ENCODE measurements at regions not wholly inside any gene's neighbourhood (a gene's known extent, or its start where the extent isn't known, plus 50 kb on each side); places are given as distances from the start of the nearest gene placed in this dataset.
"Not testable (repeated sequence)": the region's sequence is repeated elsewhere in the genome, so short reads cannot be mapped to it uniquely, and the experiment has no call there.

- Histone ChIP-seq H3K27me3 (ENCODE audit: insufficient read depth, low read depth, severe bottlenecking) (no peaks in the 10 kb centered on the region), H3K4me3 (ENCODE audit: low read depth, low read length) (no peak overlapping the region), H3K9me3 (ENCODE audit: severe bottlenecking) (no peaks in the 10 kb centered on the region), H3K27ac (no peak overlapping the region), H3K36me3 (no peaks in the 10 kb centered on the region)
- no peak for TF ChIP-seq CTCF (IDR thresholded peaks at IDR 0.05; ENCODE audit: low read depth, low read length)
- DNase-seq = no peak
Measured at GRCh38 chr7:69105981-69106380, 492.3 kb upstream of the AUTS2 start.

GRCh38 chr7:69106449-69106848 is 491.8 kb upstream of the AUTS2 start:
- H3K4me3 ChIP-seq (ENCODE audit: low read depth, low read length); DNase-seq; H3K27ac ChIP-seq; H3K9me3 ChIP-seq (ENCODE audit: severe bottlenecking); H3K27me3 ChIP-seq (ENCODE audit: insufficient read depth, low read depth, severe bottlenecking); H3K36me3 ChIP-seq: not testable (repeated sequence)

- DNase-seq = not testable (repeated sequence)
Measured at GRCh38 chr7:69106946-69107345, 491.3 kb upstream of the AUTS2 start.

GRCh38 chr7:69108097-69108496 is 490.2 kb upstream of the AUTS2 start:
- Histone ChIP-seq H3K36me3 (no peaks in the 10 kb centered on the region), H3K27ac (no peak overlapping the region), H3K4me3 (ENCODE audit: low read depth, low read length) (no peak overlapping the region), H3K27me3 (ENCODE audit: insufficient read depth, low read depth, severe bottlenecking) (no peaks in the 10 kb centered on the region), H3K9me3 (ENCODE audit: severe bottlenecking) (no peaks in the 10 kb centered on the region)
- TF ChIP-seq CTCF (IDR thresholded peaks at IDR 0.05; ENCODE audit: low read depth, low read length) = no peak
- DNase-seq = no peak

More at GRCh38 chr7:69106946-69107345, 491.3 kb upstream of the AUTS2 start:
- not testable (repeated sequence) for H3K4me3 ChIP-seq (ENCODE audit: low read depth, low read length); H3K27me3 ChIP-seq (ENCODE audit: insufficient read depth, low read depth, severe bottlenecking); H3K9me3 ChIP-seq (ENCODE audit: severe bottlenecking); H3K36me3 ChIP-seq; H3K27ac ChIP-seq

- Histone ChIP-seq H3K27me3 (ENCODE audit: insufficient read depth, low read depth, severe bottlenecking) (no peaks in the 10 kb centered on the region), H3K9me3 (ENCODE audit: severe bottlenecking) (no peaks in the 10 kb centered on the region), H3K36me3 (no peaks in the 10 kb centered on the region), H3K27ac (no peak overlapping the region), H3K4me3 (ENCODE audit: low read depth, low read length) (no peak overlapping the region)
- TF ChIP-seq CTCF (IDR thresholded peaks at IDR 0.05; ENCODE audit: low read depth, low read length) = no peak
- no peak for DNase-seq
Measured at GRCh38 chr7:69109246-69109645, 489.0 kb upstream of the AUTS2 start.

- no peaks in the 10 kb centered on the region for H3K27me3 ChIP-seq (ENCODE audit: insufficient read depth, low read depth, severe bottlenecking)
- no peak for TF ChIP-seq CTCF (IDR thresholded peaks at IDR 0.05; ENCODE audit: low read depth, low read length)
- DNase-seq = no peak
- H3K36me3 ChIP-seq = no peaks in the 10 kb centered on the region
- no peak overlapping the region for H3K4me3 ChIP-seq (ENCODE audit: low read depth, low read length)
- no peak overlapping the region for H3K27ac ChIP-seq
- H3K9me3 ChIP-seq (ENCODE audit: severe bottlenecking) = no peaks in the 10 kb centered on the region
Measured at GRCh38 chr7:69109879-69110278, 488.4 kb upstream of the AUTS2 start.

- no peak for TF ChIP-seq CTCF (IDR thresholded peaks at IDR 0.05; ENCODE audit: low read depth, low read length)
- Histone ChIP-seq H3K27me3 (ENCODE audit: insufficient read depth, low read depth, severe bottlenecking) (no peaks in the 10 kb centered on the region), H3K9me3 (ENCODE audit: severe bottlenecking) (no peaks in the 10 kb centered on the region), H3K36me3 (no peaks in the 10 kb centered on the region), H3K27ac (no peak overlapping the region), H3K4me3 (ENCODE audit: low read depth, low read length) (no peak overlapping the region)
- no peak for DNase-seq
Measured at GRCh38 chr7:69110450-69111050, 487.7 kb upstream of the AUTS2 start.
